Fibroblast of lung (primary cell): ENCODE measurements at regions not wholly inside any gene's neighbourhood (a gene's known extent, or its start where the extent isn't known, plus 50 kb on each side); places are given as distances from the start of the nearest gene placed in this dataset.

Source experiments
- DNase-seq, 2 donors: peaks; one replicate each; pipeline versions ENCODE4 v3.0.0 to v3.0.0-alpha.2; 2010; ENCODE audit warnings: low read depth in 2 of 2
- H2AFZ ChIP-seq: 2 replicates; pipeline ENCODE4 v1.5.1; 2012; ENCODE audit warnings: low read length, control low read depth, inconsistent platforms
- H3K27ac ChIP-seq: 2 replicates; pipeline ENCODE4 v1.5.1; 2011; ENCODE audit warnings: low read length, control low read depth; ENCODE audit not compliant: insufficient read depth
- H3K27me3 ChIP-seq: 2 replicates; pipeline ENCODE4 v1.5.1; 2011; ENCODE audit warnings: mild to moderate bottlenecking, low read length; ENCODE audit not compliant: control insufficient read depth, insufficient read depth
- H3K36me3 ChIP-seq: 2 replicates; pipeline ENCODE4 v1.5.1; 2011; ENCODE audit warnings: low read length; ENCODE audit not compliant: control insufficient read depth, insufficient read depth
- H3K4me1 ChIP-seq: 2 replicates; pipeline ENCODE4 v1.5.1; 2011; ENCODE audit warnings: low read length; ENCODE audit not compliant: control insufficient read depth, insufficient read depth; ENCODE audit errors: extremely low read depth
- H3K4me2 ChIP-seq: 2 replicates; pipeline ENCODE4 v1.5.1; 2011; ENCODE audit warnings: low read length, control low read depth; ENCODE audit not compliant: insufficient read depth; ENCODE audit errors: extremely low read depth
- H3K4me3 ChIP-seq, 4 experiments: fragments of 200-600 bp in 1 of 4; sonication (generic) in 1 of 4; replicated peaks in 1 of 4; 2 replicates each; pipeline ENCODE4 v1.5.1; 2011 to 2016; ENCODE audit warnings: low read length in 4 of 4, low read depth in 3 of 4, mild to moderate bottlenecking in 3 of 4, control low read depth in 2 of 4, inconsistent platforms in 1 of 4, mixed read lengths in 1 of 4; ENCODE audit not compliant: insufficient read depth in 1 of 4; ENCODE audit errors: control extremely low read depth in 1 of 4
- H3K79me2 ChIP-seq: 2 replicates; pipeline ENCODE4 v1.5.1; 2012; ENCODE audit warnings: mild to moderate bottlenecking, low read length, inconsistent platforms; ENCODE audit not compliant: control insufficient read depth, insufficient read depth
- H3K9ac ChIP-seq: 2 replicates; pipeline ENCODE4 v1.5.1; 2011; ENCODE audit warnings: mild to moderate bottlenecking, low read length, control low read depth; ENCODE audit not compliant: insufficient read depth
- H3K9me3 ChIP-seq: 2 replicates; pipeline ENCODE4 v1.5.1; 2012; ENCODE audit warnings: low read depth, low read length; ENCODE audit not compliant: control insufficient read depth, insufficient read depth
- H4K20me1 ChIP-seq: 2 replicates; pipeline ENCODE4 v1.5.1; 2011; ENCODE audit warnings: low read length; ENCODE audit not compliant: control insufficient read depth, insufficient read depth; ENCODE audit errors: extremely low read depth
- CTCF ChIP-seq, 2 donors: IDR thresholded peaks in 1 of 2; conservative IDR thresholded peaks in 1 of 2; 1 replicate in 1 of 2; 2 replicates in 1 of 2; pipeline ENCODE4 v1.5.1; 2011 to 2012; ENCODE audit warnings: low read length in 2 of 2, control low read depth in 1 of 2, inconsistent platforms in 1 of 2, low read depth in 1 of 2, mild to moderate bottlenecking in 1 of 2
- EZH2 ChIP-seq: IDR thresholded peaks from 2 replicates; pipeline ENCODE4 v1.5.1; 2012; ENCODE audit warnings: low read length, control low read depth, mild to moderate bottlenecking; ENCODE audit errors: missing control alignments

DNA sequence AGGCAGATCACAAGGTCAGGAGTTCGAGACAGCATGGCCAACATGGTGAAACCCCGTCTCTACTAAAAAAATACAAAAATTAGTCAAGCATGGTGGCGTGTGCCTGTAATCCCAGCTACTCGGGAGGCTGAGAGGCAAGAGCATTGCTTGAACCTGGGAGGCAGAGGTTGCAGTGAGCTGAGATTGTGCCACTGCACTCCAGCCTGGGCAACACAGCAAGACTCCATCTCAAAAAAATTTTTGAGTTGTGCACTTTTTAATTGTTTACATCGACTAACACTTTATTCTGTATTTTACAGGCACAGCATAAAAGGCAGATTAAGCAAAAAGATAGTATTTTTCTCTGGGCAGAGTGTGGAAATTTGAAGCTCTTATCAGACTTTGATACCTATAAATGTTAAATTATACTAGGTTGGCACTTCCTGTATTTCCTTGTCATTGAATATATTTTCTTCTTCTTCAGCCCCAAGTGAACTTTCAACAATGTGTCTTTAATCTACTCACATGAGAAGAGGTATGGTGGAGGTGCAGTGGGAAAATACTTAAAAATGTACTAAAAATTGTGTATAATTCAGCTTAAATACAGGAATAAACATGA, 180.6 kb upstream of the ELL2 start:
- no peak overlapping the region for H3K27ac ChIP-seq
- TF ChIP-seq EZH2: no peak
- no peak for TF ChIP-seq CTCF (conservative IDR thresholded peaks at IDR 0.05 in 1 of 2, IDR thresholded peaks at IDR 0.05 in 1 of 2; ENCODE audit: low read depth in 1 of 2, low read length in 2 of 2)
- H3K9me3 ChIP-seq: no peaks in the 10 kb centered on the region
- H2AFZ ChIP-seq: no peak overlapping the region
- no peak overlapping the region for H3K4me3 ChIP-seq
- H3K4me1 ChIP-seq: peaks cover 8% of the 10 kb centered on the region
- no peak for DNase-seq
- no peaks in the 10 kb centered on the region for H3K79me2 ChIP-seq
- no peaks in the 10 kb centered on the region for H3K36me3 ChIP-seq
- H3K4me2 ChIP-seq: no peak overlapping the region
- H4K20me1 ChIP-seq: no peaks in the 10 kb centered on the region
- no peaks in the 10 kb centered on the region for H3K27me3 ChIP-seq
- no peak overlapping the region for H3K9ac ChIP-seq

DNA sequence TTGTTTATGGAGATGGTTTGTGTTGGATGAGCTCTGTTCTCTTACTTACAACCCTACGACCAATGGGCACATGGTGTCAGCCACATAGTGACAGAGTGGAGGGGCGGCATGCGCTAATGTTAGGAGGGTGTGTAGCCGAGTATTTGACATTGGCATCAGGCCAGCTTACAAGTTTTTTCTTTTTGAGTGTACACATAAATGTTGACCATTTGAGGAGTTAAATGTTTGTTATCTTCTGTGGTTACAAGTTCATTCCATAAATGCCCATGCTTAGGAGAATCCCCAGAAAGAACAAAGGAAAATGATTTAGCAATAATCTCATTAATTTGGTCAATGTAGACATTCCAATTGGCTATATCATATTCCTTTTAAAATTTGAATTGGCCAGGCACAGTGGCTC, 180.1 kb upstream of the ELL2 start:
- DNase-seq: peak; percentile 43 to 49
- Histone ChIP-seq H3K27me3 (no peaks in the 10 kb centered on the region), H3K79me2 (no peaks in the 10 kb centered on the region), H2AFZ (no peak overlapping the region), H3K36me3 (no peaks in the 10 kb centered on the region), H3K9me3 (no peaks in the 10 kb centered on the region), H4K20me1 (no peaks in the 10 kb centered on the region), H3K4me2 (no peak overlapping the region), H3K4me3 (no peak overlapping the region), H3K27ac (no peak overlapping the region), H3K4me1 (peaks cover 8% of the 10 kb centered on the region), H3K9ac (no peak overlapping the region)
- no peak for TF ChIP-seq EZH2
- TF ChIP-seq CTCF (conservative IDR thresholded peaks at IDR 0.05 in 1 of 2, IDR thresholded peaks at IDR 0.05 in 1 of 2; ENCODE audit: low read depth in 1 of 2, low read length in 2 of 2): no peak

DNA sequence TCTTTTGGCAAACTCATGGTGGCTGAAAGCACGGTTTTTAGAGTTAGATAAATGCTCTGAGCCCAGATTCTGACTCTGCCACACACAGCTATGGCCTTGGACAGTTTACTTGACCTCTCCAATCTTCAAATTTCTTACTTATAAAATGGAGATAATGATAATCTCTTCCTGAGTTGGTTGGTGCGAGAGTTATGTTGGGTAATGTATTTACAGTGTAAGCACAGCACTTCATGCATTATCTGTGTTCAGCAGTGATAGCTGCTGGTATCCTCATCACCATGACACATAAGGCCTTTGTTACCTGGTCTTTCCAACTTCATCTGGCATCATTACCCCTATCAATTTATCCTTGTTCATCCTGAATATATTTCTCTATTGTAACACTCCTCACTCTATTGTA, 178.8 kb upstream of the ELL2 start:
- H2AFZ ChIP-seq: no peak overlapping the region
- no peak for DNase-seq
- H3K4me2 ChIP-seq: no peak overlapping the region
- H3K36me3 ChIP-seq: no peaks in the 10 kb centered on the region
- H3K27ac ChIP-seq: no peak overlapping the region
- H3K79me2 ChIP-seq: no peaks in the 10 kb centered on the region
- H3K4me3 ChIP-seq: no peak overlapping the region
- H3K4me1 ChIP-seq: peaks cover 2% of the 10 kb centered on the region
- H3K9ac ChIP-seq: no peak overlapping the region
- no peaks in the 10 kb centered on the region for H4K20me1 ChIP-seq
- H3K27me3 ChIP-seq: no peaks in the 10 kb centered on the region
- no peaks in the 10 kb centered on the region for H3K9me3 ChIP-seq
- TF ChIP-seq EZH2 (no peak), CTCF (conservative IDR thresholded peaks at IDR 0.05 in 1 of 2, IDR thresholded peaks at IDR 0.05 in 1 of 2; ENCODE audit: low read depth in 1 of 2, low read length in 2 of 2) (no peak)
